Fibroblast of skin of right quadriceps (primary cell): ENCODE measurements at regions not wholly inside any gene's neighbourhood (a gene's known extent, or its start where the extent isn't known, plus 50 kb on each side); places are given as distances from the start of the nearest gene placed in this dataset.

Experiments
- DNase-seq: peaks from one replicate; pipeline ENCODE4 v3.0.0-alpha.2; 2013

GRCh38 chr3:106184540-106185457 is 316.0 kb upstream of the CBLB start:
- no peak for DNase-seq

- DNase-seq, result no peak
Measured at GRCh38 chr3:106185949-106186348, 317.1 kb upstream of the CBLB start.

GRCh38 chr3:106190296-106190695 is 321.5 kb upstream of the CBLB start:
- DNase-seq, result no peak

GRCh38 chr3:106191211-106191610 is 322.4 kb upstream of the CBLB start:
- DNase-seq, result peak; percentile 19

GRCh38 chr3:106191913-106192312 is 323.1 kb upstream of the CBLB start:
- no peak for DNase-seq

- DNase-seq, result peak; percentile 39
Measured at GRCh38 chr3:106193876-106194275, 325.1 kb upstream of the CBLB start.

GRCh38 chr3:106194726-106195125 is 325.9 kb upstream of the CBLB start:
- no peak for DNase-seq

GRCh38 chr3:106197532-106198194 is 328.9 kb upstream of the CBLB start:
- DNase-seq, result no peak

GRCh38 chr3:106204160-106204868 is 335.5 kb upstream of the CBLB start:
- DNase-seq, result no peak

- peak; percentile 76 for DNase-seq
Measured at GRCh38 chr3:106206146-106206545, 337.3 kb upstream of the CBLB start.

GRCh38 chr3:106206613-106207012 is 337.8 kb upstream of the CBLB start:
- DNase-seq, result no peak

GRCh38 chr3:106208251-106208650 is 339.4 kb upstream of the CBLB start:
- DNase-seq, result no peak

- no peak for DNase-seq
Measured at GRCh38 chr3:106208967-106209366, 340.2 kb upstream of the CBLB start.

- no peak for DNase-seq
Measured at GRCh38 chr3:106209482-106209881, 340.7 kb upstream of the CBLB start.

GRCh38 chr3:106210923-106211322 is 342.1 kb upstream of the CBLB start:
- no peak for DNase-seq

GRCh38 chr3:106212665-106213222 is 343.9 kb upstream of the CBLB start:
- no peak for DNase-seq

- no peak for DNase-seq
Measured at GRCh38 chr3:106213954-106214353, 345.1 kb upstream of the CBLB start.

- no peak for DNase-seq
Measured at GRCh38 chr3:106214641-106215040, 345.8 kb upstream of the CBLB start.

- peak; percentile 53 for DNase-seq
Measured at GRCh38 chr3:106215047-106215446, 346.2 kb upstream of the CBLB start.

GRCh38 chr3:106217745-106218144 is 348.9 kb upstream of the CBLB start:
- no peak for DNase-seq

- DNase-seq, result no peak
Measured at GRCh38 chr3:106227068-106227467, 358.3 kb upstream of the CBLB start.

- no peak for DNase-seq
Measured at GRCh38 chr3:106228271-106228670, 359.5 kb upstream of the CBLB start.
